ENCODE measurements at regions not wholly inside any gene's neighbourhood (a gene's known extent, or its start where the extent isn't known, plus 50 kb on each side); places are given as distances from the start of the nearest gene placed in this dataset.
"Not testable (repeated sequence)": the region's sequence is repeated elsewhere in the genome, so short reads cannot be mapped to it uniquely, and the experiment has no call there.

- no peak overlapping the region for H3K27ac ChIP-seq (ENCODE audit: low read depth, low read length, severe bottlenecking)
- no peaks in the 10 kb centered on the region for H3K9me3 ChIP-seq (ENCODE audit: control insufficient read depth, low read length)
- H3K4me3 ChIP-seq (ENCODE audit: extremely low read depth, insufficient read depth, low read length, poor library complexity, severe bottlenecking): no peak overlapping the region
- no peaks in the 10 kb centered on the region for H3K36me3 ChIP-seq (ENCODE audit: control insufficient read depth, insufficient read depth, low read length)
- no CpG with 5 or more reads among the region's 3 CpGs for WGBS, 2 experiments (ENCODE audit: insufficient coverage in 2 of 2)
- H3K4me1 ChIP-seq (ENCODE audit: control insufficient read depth, insufficient read depth, low read length, poor library complexity, severe bottlenecking): no peaks in the 10 kb centered on the region
Observed at GRCh38 chr6:4413073-4413472, 277.7 kb upstream of the ECI2 start.

DNA sequence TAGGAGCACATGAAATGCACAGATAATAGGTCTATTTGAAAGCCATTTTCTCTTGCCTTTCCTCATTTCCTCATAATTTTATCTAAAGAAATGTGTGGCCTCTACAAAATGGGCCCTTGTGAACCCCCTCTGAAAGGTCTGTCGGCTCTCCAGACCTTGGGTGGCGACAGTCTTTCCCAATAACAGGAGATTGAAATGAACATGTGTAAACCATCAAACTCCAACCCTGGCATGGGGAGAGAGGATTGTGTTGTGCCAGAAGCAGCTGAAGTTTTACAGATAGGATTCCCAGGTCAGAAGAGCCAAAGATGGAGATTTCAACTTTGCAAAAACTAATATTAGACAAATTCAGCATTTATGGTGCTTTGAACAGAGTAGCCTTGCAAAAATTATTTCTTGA lies 277.1 kb upstream of the ECI2 start:
- H3K27ac ChIP-seq (ENCODE audit: low read depth, low read length, severe bottlenecking): no peak overlapping the region
- no CpG with 5 or more reads among the region's 2 CpGs for WGBS, 2 experiments (ENCODE audit: insufficient coverage in 2 of 2)
- no peaks in the 10 kb centered on the region for H3K36me3 ChIP-seq (ENCODE audit: control insufficient read depth, insufficient read depth, low read length)
- H3K9me3 ChIP-seq (ENCODE audit: control insufficient read depth, low read length): no peaks in the 10 kb centered on the region
- H3K4me3 ChIP-seq (ENCODE audit: extremely low read depth, insufficient read depth, low read length, poor library complexity, severe bottlenecking): no peak overlapping the region
- no peaks in the 10 kb centered on the region for H3K4me1 ChIP-seq (ENCODE audit: control insufficient read depth, insufficient read depth, low read length, poor library complexity, severe bottlenecking)

- H3K27ac ChIP-seq (ENCODE audit: low read depth, low read length, severe bottlenecking): no peak overlapping the region
- no peaks in the 10 kb centered on the region for H3K9me3 ChIP-seq (ENCODE audit: control insufficient read depth, low read length)
- H3K36me3 ChIP-seq (ENCODE audit: control insufficient read depth, insufficient read depth, low read length): no peaks in the 10 kb centered on the region
- WGBS, 2 experiments (ENCODE audit: insufficient coverage in 2 of 2): 80% methylated on average over 1 of the region's 2 CpGs; no CpG with 5 or more reads in 1 of the 2 experiments
- no peaks in the 10 kb centered on the region for H3K4me1 ChIP-seq (ENCODE audit: control insufficient read depth, insufficient read depth, low read length, poor library complexity, severe bottlenecking)
- H3K4me3 ChIP-seq (ENCODE audit: extremely low read depth, insufficient read depth, low read length, poor library complexity, severe bottlenecking): no peak overlapping the region
Observed at GRCh38 chr6:4412077-4412476, 276.7 kb upstream of the ECI2 start.

GRCh38 chr6:4407710-4408109 lies 272.3 kb upstream of the ECI2 start:
- WGBS, 2 experiments (ENCODE audit: insufficient coverage in 2 of 2): no CpG with 5 or more reads among the region's 1 CpG

GRCh38 chr6:4405621-4406212 lies 270.3 kb upstream of the ECI2 start:
- Histone ChIP-seq H3K9me3 (ENCODE audit: control insufficient read depth, low read length) (no peaks in the 10 kb centered on the region), H3K4me3 (ENCODE audit: extremely low read depth, insufficient read depth, low read length, poor library complexity, severe bottlenecking) (no peak overlapping the region), H3K27ac (ENCODE audit: low read depth, low read length, severe bottlenecking) (no peak overlapping the region), H3K36me3 (ENCODE audit: control insufficient read depth, insufficient read depth, low read length) (no peaks in the 10 kb centered on the region), H3K4me1 (ENCODE audit: control insufficient read depth, insufficient read depth, low read length, poor library complexity, severe bottlenecking) (peaks cover 11% of the 10 kb centered on the region)
- 78 to 90% methylated on average over 6 to 9 of the region's 11 CpGs for WGBS, 2 experiments (ENCODE audit: insufficient coverage in 2 of 2)

More at GRCh38 chr6:4407710-4408109, 272.3 kb upstream of the ECI2 start:
- H3K9me3 ChIP-seq (ENCODE audit: control insufficient read depth, low read length); H3K4me1 ChIP-seq (ENCODE audit: control insufficient read depth, insufficient read depth, low read length, poor library complexity, severe bottlenecking); H3K27ac ChIP-seq (ENCODE audit: low read depth, low read length, severe bottlenecking); H3K4me3 ChIP-seq (ENCODE audit: extremely low read depth, insufficient read depth, low read length, poor library complexity, severe bottlenecking); H3K36me3 ChIP-seq (ENCODE audit: control insufficient read depth, insufficient read depth, low read length): not testable (repeated sequence)

DNA sequence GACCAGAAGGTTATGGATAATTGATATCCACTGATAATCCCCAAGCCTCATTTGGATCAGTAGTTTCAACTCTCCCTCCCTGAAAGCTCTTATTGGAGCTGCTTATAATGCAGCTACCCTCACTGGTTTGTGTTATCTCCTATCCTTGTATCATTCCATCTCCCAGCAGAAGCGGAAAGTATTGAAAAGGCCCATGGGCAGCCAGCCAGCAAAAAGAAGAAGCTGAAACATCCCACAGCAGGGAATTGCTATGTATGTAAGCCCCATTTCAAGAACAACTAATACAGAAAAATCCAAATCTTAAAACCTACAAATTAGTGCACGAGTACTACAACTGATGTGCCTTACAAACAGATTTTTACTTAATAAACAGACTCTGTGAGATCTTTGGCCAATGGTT lies 269.0 kb upstream of the ECI2 start:
- Histone ChIP-seq H3K9me3 (ENCODE audit: control insufficient read depth, low read length) (no peaks in the 10 kb centered on the region), H3K4me3 (ENCODE audit: extremely low read depth, insufficient read depth, low read length, poor library complexity, severe bottlenecking) (no peak overlapping the region), H3K4me1 (ENCODE audit: control insufficient read depth, insufficient read depth, low read length, poor library complexity, severe bottlenecking) (peaks cover 11% of the 10 kb centered on the region), H3K27ac (ENCODE audit: low read depth, low read length, severe bottlenecking) (no peak overlapping the region), H3K36me3 (ENCODE audit: control insufficient read depth, insufficient read depth, low read length) (no peaks in the 10 kb centered on the region)
- WGBS, 2 experiments (ENCODE audit: insufficient coverage in 2 of 2): 100% methylated on average over 1 of the region's 2 CpGs

- H3K9me3 ChIP-seq (ENCODE audit: control insufficient read depth, low read length): no peaks in the 10 kb centered on the region
- H3K36me3 ChIP-seq (ENCODE audit: control insufficient read depth, insufficient read depth, low read length): no peaks in the 10 kb centered on the region
- WGBS, 2 experiments (ENCODE audit: insufficient coverage in 2 of 2): 86 to 89% methylated on average over 1 to 4 of the region's 4 CpGs
- H3K4me3 ChIP-seq (ENCODE audit: extremely low read depth, insufficient read depth, low read length, poor library complexity, severe bottlenecking): no peak overlapping the region
- peaks cover 11% of the 10 kb centered on the region for H3K4me1 ChIP-seq (ENCODE audit: control insufficient read depth, insufficient read depth, low read length, poor library complexity, severe bottlenecking)
- H3K27ac ChIP-seq (ENCODE audit: low read depth, low read length, severe bottlenecking): no peak overlapping the region
Observed at GRCh38 chr6:4403828-4404227, 268.5 kb upstream of the ECI2 start.

DNA sequence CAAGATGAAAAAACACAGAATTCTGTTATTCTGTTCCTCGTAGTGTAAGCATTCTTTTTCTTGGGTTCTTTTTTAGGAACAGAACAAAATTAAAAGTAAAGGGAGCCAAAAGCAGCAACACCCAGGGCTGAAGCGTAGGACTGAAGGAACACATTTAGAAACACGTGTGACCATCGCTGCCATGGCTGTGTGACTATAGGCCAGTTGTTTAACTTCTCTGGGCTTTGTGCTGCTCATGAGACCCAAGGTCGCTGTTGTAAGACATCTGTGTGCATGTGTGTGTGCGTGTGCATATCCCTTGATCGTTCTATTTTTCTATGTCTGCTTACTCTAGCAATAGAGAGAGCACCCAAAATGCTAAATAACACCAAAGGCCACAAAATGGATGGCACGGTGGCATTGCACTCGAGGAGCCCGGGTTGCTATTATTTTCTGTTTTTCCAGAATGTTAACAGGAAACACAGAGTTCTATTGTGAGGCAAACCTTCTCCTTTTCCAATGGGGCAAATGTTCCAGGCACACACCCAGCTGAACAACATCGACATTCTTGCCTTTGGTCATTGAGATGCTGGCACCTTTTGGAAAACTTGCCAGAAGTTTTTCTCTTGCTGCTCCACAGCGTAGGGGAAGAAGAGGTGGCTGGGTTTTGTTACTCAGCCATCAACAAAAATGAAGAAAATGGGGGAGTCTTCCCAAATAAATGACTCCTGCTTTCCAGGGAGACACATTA lies 267.8 kb upstream of the ECI2 start:
- Histone ChIP-seq H3K27ac (ENCODE audit: low read depth, low read length, severe bottlenecking) (no peak overlapping the region), H3K4me1 (ENCODE audit: control insufficient read depth, insufficient read depth, low read length, poor library complexity, severe bottlenecking) (peaks cover 11% of the 10 kb centered on the region), H3K4me3 (ENCODE audit: extremely low read depth, insufficient read depth, low read length, poor library complexity, severe bottlenecking) (no peak overlapping the region), H3K9me3 (ENCODE audit: control insufficient read depth, low read length) (no peaks in the 10 kb centered on the region), H3K36me3 (ENCODE audit: control insufficient read depth, insufficient read depth, low read length) (no peaks in the 10 kb centered on the region)
- WGBS, 2 experiments (ENCODE audit: insufficient coverage in 2 of 2): 94 to 97% methylated on average over 8 to 11 of the region's 12 CpGs

GRCh38 chr6:4402477-4402976 lies 267.2 kb upstream of the ECI2 start:
- Histone ChIP-seq H3K4me1 (ENCODE audit: control insufficient read depth, insufficient read depth, low read length, poor library complexity, severe bottlenecking) (peaks cover 11% of the 10 kb centered on the region), H3K36me3 (ENCODE audit: control insufficient read depth, insufficient read depth, low read length) (no peaks in the 10 kb centered on the region), H3K4me3 (ENCODE audit: extremely low read depth, insufficient read depth, low read length, poor library complexity, severe bottlenecking) (no peak overlapping the region), H3K9me3 (ENCODE audit: control insufficient read depth, low read length) (no peaks in the 10 kb centered on the region), H3K27ac (ENCODE audit: low read depth, low read length, severe bottlenecking) (no peak overlapping the region)
- 90 to 95% methylated on average over 6 to 8 of the region's 11 CpGs for WGBS, 2 experiments (ENCODE audit: insufficient coverage in 2 of 2)

- H3K27ac ChIP-seq (ENCODE audit: low read depth, low read length, severe bottlenecking): no peak overlapping the region
Observed at GRCh38 chr6:4401408-4402368, 266.3 kb upstream of the ECI2 start.

More at GRCh38 chr6:4401408-4402368, 266.3 kb upstream of the ECI2 start:
- H3K9me3 ChIP-seq (ENCODE audit: control insufficient read depth, low read length): no peaks in the 10 kb centered on the region
- H3K4me1 ChIP-seq (ENCODE audit: control insufficient read depth, insufficient read depth, low read length, poor library complexity, severe bottlenecking): peaks cover 11% of the 10 kb centered on the region
- 96% methylated on average over 17 to 18 of the region's 19 CpGs for WGBS, 2 experiments (ENCODE audit: insufficient coverage in 2 of 2)
- H3K4me3 ChIP-seq (ENCODE audit: extremely low read depth, insufficient read depth, low read length, poor library complexity, severe bottlenecking): no peak overlapping the region
- H3K36me3 ChIP-seq (ENCODE audit: control insufficient read depth, insufficient read depth, low read length): no peaks in the 10 kb centered on the region
